Fibroblast of skin of right quadriceps (primary cell): ENCODE measurements at regions not wholly inside any gene's neighbourhood (a gene's known extent, or its start where the extent isn't known, plus 50 kb on each side); places are given as distances from the start of the nearest gene placed in this dataset.

ENCODE experiments used
- DNase-seq: peaks from one replicate; pipeline ENCODE4 v3.0.0-alpha.2; 2013

GRCh38 chr9:28032268-28032590, 458.9 kb upstream of the C9orf72 start:
- peak; percentile 71 for DNase-seq

- no peak for DNase-seq
These were observed 461.0 kb upstream of the C9orf72 start for GRCh38 chr9:28034242-28034641.

- no peak for DNase-seq
These were observed 464.7 kb upstream of the C9orf72 start for GRCh38 chr9:28037968-28038367.

- DNase-seq = no peak
These were observed 471.8 kb upstream of the C9orf72 start for GRCh38 chr9:28045051-28045450.

- DNase-seq = peak; percentile 64
These were observed 476.8 kb upstream of the C9orf72 start for GRCh38 chr9:28050046-28050445.

GRCh38 chr9:28050941-28051340, 477.7 kb upstream of the C9orf72 start:
- DNase-seq = peak; percentile 49

- DNase-seq = peak; percentile 85
These were observed 478.6 kb upstream of the C9orf72 start for GRCh38 chr9:28051559-28052503.

GRCh38 chr9:28053096-28053777, 480.0 kb upstream of the C9orf72 start:
- no peak for DNase-seq

- peak; percentile 60 for DNase-seq
These were observed 482.7 kb upstream of the C9orf72 start for GRCh38 chr9:28056006-28056405.

- peak; percentile 11 for DNase-seq
These were observed 483.2 kb upstream of the C9orf72 start for GRCh38 chr9:28056466-28056865.

GRCh38 chr9:28059192-28059591, 485.9 kb upstream of the C9orf72 start:
- no peak for DNase-seq

GRCh38 chr9:28064241-28064815, 491.0 kb upstream of the C9orf72 start:
- DNase-seq = no peak

- DNase-seq = peak; percentile 67
These were observed 500.0 kb upstream of the C9orf72 start for GRCh38 chr9:28073270-28073669.

- no peak for DNase-seq
These were observed 506.4 kb upstream of the C9orf72 start for GRCh38 chr9:28079677-28080076.

GRCh38 chr9:28082671-28083070, 509.4 kb upstream of the C9orf72 start:
- no peak for DNase-seq

GRCh38 chr9:28086881-28087280, 513.6 kb upstream of the C9orf72 start:
- no peak for DNase-seq

- no peak for DNase-seq
These were observed 520.0 kb upstream of the C9orf72 start for GRCh38 chr9:28092981-28093936.

- no peak for DNase-seq
These were observed 528.2 kb upstream of the C9orf72 start for GRCh38 chr9:28101509-28101908.

- DNase-seq = no peak
These were observed 531.7 kb upstream of the C9orf72 start for GRCh38 chr9:28105001-28105400.

- DNase-seq = no peak
These were observed 546.9 kb upstream of the C9orf72 start for GRCh38 chr9:28120184-28120583.

GRCh38 chr9:28120626-28121025, 547.3 kb upstream of the C9orf72 start:
- no peak for DNase-seq

GRCh38 chr9:28121366-28121765, 548.1 kb upstream of the C9orf72 start:
- no peak for DNase-seq

GRCh38 chr9:28124917-28125316, 551.6 kb upstream of the C9orf72 start:
- no peak for DNase-seq
